ENCODE measurements at regions not wholly inside any gene's neighbourhood (a gene's known extent, or its start where the extent isn't known, plus 50 kb on each side); places are given as distances from the start of the nearest gene placed in this dataset.

DNA sequence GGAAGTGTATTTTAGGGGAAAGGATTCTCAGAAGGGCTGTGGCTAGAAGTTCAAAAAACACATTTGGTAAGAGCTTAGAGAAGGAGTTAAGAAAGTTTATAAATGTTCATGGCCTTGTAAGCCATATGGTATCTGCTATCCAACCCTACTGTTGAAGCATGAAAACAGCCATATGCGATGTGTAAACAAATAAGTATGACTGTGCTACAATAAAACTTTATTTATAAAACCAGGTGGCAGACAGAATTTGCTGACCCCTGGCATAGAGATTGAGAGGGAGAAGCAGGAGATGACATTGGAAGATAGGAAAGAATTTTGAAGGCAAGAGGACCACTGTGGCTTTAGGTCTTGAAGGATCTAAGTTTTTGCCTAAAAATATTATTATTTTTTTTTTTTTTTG, 583.5 kb downstream of the DOK5 start (continued):
- TF ChIP-seq, protein P1, sequence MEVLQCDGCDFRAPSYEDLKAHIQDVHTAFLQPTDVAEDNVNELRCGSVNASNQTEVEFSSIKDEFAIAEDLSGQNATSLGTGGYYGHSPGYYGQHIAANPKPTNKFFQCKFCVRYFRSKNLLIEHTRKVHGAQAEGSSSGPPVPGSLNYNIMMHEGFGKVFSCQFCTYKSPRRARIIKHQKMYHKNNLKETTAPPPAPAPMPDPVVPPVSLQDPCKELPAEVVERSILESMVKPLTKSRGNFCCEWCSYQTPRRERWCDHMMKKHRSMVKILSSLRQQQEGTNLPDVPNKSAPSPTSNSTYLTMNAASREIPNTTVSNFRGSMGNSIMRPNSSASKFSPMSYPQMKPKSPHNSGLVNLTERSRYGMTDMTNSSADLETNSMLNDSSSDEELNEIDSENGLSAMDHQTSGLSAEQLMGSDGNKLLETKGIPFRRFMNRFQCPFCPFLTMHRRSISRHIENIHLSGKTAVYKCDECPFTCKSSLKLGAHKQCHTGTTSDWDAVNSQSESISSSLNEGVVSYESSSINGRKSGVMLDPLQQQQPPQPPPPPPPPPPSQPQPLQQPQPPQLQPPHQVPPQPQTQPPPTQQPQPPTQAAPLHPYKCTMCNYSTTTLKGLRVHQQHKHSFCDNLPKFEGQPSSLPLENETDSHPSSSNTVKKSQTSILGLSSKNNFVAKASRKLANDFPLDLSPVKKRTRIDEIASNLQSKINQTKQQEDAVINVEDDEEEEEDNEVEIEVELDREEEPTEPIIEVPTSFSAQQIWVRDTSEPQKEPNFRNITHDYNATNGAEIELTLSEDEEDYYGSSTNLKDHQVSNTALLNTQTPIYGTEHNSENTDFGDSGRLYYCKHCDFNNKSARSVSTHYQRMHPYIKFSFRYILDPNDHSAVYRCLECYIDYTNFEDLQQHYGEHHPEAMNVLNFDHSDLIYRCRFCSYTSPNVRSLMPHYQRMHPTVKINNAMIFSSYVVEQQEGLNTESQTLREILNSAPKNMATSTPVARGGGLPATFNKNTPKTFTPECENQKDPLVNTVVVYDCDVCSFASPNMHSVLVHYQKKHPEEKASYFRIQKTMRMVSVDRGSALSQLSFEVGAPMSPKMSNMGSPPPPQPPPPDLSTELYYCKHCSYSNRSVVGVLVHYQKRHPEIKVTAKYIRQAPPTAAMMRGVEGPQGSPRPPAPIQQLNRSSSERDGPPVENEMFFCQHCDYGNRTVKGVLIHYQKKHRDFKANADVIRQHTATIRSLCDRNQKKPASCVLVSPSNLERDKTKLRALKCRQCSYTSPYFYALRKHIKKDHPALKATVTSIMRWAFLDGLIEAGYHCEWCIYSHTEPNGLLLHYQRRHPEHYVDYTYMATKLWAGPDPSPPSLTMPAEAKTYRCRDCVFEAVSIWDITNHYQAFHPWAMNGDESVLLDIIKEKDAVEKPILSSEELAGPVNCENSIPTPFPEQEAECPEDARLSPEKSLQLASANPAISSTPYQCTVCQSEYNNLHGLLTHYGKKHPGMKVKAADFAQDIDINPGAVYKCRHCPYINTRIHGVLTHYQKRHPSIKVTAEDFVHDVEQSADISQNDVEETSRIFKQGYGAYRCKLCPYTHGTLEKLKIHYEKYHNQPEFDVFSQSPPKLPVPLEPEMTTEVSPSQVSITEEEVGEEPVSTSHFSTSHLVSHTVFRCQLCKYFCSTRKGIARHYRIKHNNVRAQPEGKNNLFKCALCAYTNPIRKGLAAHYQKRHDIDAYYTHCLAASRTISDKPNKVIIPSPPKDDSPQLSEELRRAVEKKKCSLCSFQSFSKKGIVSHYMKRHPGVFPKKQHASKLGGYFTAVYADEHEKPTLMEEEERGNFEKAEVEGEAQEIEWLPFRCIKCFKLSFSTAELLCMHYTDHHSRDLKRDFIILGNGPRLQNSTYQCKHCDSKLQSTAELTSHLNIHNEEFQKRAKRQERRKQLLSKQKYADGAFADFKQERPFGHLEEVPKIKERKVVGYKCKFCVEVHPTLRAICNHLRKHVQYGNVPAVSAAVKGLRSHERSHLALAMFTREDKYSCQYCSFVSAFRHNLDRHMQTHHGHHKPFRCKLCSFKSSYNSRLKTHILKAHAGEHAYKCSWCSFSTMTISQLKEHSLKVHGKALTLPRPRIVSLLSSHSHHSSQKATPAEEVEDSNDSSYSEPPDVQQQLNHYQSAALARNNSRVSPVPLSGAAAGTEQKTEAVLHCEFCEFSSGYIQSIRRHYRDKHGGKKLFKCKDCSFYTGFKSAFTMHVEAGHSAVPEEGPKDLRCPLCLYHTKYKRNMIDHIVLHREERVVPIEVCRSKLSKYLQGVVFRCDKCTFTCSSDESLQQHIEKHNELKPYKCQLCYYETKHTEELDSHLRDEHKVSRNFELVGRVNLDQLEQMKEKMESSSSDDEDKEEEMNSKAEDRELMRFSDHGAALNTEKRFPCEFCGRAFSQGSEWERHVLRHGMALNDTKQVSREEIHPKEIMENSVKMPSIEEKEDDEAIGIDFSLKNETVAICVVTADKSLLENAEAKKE (CRISPR knock-in tag; IDR thresholded peaks at IDR 0.05): no peak
- no peak for TF ChIP-seq EZH2phosphoT487 (IDR thresholded peaks at IDR 0.05; ENCODE audit: unreplicated experiment)

GRCh38 chr20:55057779-55058415, 582.5 kb downstream of the DOK5 start:
- H3K9me2 ChIP-seq (ENCODE audit: insufficient read depth): no peaks in the 10 kb centered on the region
- TF ChIP-seq EZH2phosphoT487 (IDR thresholded peaks at IDR 0.05; ENCODE audit: unreplicated experiment) (no peak), ZNF331 (CRISPR knock-in tag; IDR thresholded peaks at IDR 0.05; ENCODE audit: low read depth) (no peak), JUNB (IDR thresholded peaks at IDR 0.05; ENCODE audit: unreplicated experiment) (no peak), REST (IDR thresholded peaks at IDR 0.05; ENCODE audit: unreplicated experiment) (no peak), NANOG (IDR thresholded peaks at IDR 0.05; ENCODE audit: borderline replicate concordance) (no peak)
- TF ChIP-seq, protein P2, sequence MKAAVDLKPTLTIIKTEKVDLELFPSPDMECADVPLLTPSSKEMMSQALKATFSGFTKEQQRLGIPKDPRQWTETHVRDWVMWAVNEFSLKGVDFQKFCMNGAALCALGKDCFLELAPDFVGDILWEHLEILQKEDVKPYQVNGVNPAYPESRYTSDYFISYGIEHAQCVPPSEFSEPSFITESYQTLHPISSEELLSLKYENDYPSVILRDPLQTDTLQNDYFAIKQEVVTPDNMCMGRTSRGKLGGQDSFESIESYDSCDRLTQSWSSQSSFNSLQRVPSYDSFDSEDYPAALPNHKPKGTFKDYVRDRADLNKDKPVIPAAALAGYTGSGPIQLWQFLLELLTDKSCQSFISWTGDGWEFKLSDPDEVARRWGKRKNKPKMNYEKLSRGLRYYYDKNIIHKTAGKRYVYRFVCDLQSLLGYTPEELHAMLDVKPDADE (IDR thresholded peaks at IDR 0.05): no peak
- TF ChIP-seq, protein P3, sequence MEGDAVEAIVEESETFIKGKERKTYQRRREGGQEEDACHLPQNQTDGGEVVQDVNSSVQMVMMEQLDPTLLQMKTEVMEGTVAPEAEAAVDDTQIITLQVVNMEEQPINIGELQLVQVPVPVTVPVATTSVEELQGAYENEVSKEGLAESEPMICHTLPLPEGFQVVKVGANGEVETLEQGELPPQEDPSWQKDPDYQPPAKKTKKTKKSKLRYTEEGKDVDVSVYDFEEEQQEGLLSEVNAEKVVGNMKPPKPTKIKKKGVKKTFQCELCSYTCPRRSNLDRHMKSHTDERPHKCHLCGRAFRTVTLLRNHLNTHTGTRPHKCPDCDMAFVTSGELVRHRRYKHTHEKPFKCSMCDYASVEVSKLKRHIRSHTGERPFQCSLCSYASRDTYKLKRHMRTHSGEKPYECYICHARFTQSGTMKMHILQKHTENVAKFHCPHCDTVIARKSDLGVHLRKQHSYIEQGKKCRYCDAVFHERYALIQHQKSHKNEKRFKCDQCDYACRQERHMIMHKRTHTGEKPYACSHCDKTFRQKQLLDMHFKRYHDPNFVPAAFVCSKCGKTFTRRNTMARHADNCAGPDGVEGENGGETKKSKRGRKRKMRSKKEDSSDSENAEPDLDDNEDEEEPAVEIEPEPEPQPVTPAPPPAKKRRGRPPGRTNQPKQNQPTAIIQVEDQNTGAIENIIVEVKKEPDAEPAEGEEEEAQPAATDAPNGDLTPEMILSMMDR (conservative IDR thresholded peaks at IDR 0.05; ENCODE audit: low read depth in 2 of 2): no peak
- no peak overlapping the region for H3K27ac ChIP-seq (ENCODE audit: low read depth)
- H3K36me3 ChIP-seq (ENCODE audit: insufficient read depth): peaks cover 22% of the 10 kb centered on the region; the same call in 1 of the 2 replicates
- H3K4me1 Mint-ChIP-seq: no peaks in the 10 kb centered on the region
- ATAC-seq (no peak), DNase-seq (ENCODE audit: low spot score) (no peak)
- peaks cover 2% of the 10 kb centered on the region for H3K27me3 Mint-ChIP-seq (ENCODE audit: insufficient read depth, low read depth, poor library complexity)
- no peak overlapping the region for H3K27ac Mint-ChIP-seq
- no peaks in the 10 kb centered on the region for H3K79me2 ChIP-seq (replicated peaks; ENCODE audit: insufficient read depth)
- no peaks in the 10 kb centered on the region for H3K27me3 ChIP-seq (ENCODE audit: insufficient read depth)
- H3K4me3 ChIP-seq: no peak overlapping the region
- no peak overlapping the region for H3K4me2 ChIP-seq
- H3K36me3 Mint-ChIP-seq (ENCODE audit: low read depth): peaks cover 28% of the 10 kb centered on the region
- no peaks in the 10 kb centered on the region for H3K4me1 ChIP-seq (ENCODE audit: insufficient read depth)
- H3F3A ChIP-seq (replicated peaks; ENCODE audit: low read depth): no peaks in the 10 kb centered on the region
- no peak overlapping the region for H2AFZ ChIP-seq
- H4K20me1 ChIP-seq (replicated peaks; ENCODE audit: insufficient read depth): no peaks in the 10 kb centered on the region
- no peak overlapping the region for H3K4me3 Mint-ChIP-seq
- peaks cover 98% of the 10 kb centered on the region for H3K9me3 Mint-ChIP-seq

Measured in GM23338 (cell line).